NCI-H2029 (cell line): ENCODE measurements at regions not wholly inside any gene's neighbourhood (a gene's known extent, or its start where the extent isn't known, plus 50 kb on each side); places are given as distances from the start of the nearest gene placed in this dataset.
"Not testable (repeated sequence)": the region's sequence is repeated elsewhere in the genome, so short reads cannot be mapped to it uniquely, and the experiment has no call there.

Source experiments
- DNase-seq: peaks from one replicate; lab custom pipeline; 2025; lab: John Stamatoyannopoulos, UW

DNA sequence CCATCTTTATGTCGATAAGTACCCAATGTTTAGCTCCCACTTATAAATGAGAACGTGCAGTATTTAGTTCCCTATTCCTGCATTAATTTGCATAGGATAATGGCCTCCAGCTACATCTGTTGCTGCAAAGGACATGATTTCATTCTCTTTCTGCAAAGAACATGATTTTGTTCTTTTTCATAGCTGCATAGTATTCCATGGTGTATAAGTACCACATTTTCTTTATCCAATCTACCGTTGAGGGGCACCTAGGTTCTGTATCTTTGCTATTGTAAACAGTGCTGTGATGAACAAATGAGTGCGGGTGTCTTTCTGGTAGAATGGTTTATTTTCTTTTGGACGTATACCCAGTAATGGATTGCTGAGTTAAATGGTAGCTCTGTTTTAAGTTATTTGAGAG is 63.0 kb downstream of the HLX start:
- no peak for DNase-seq

DNA sequence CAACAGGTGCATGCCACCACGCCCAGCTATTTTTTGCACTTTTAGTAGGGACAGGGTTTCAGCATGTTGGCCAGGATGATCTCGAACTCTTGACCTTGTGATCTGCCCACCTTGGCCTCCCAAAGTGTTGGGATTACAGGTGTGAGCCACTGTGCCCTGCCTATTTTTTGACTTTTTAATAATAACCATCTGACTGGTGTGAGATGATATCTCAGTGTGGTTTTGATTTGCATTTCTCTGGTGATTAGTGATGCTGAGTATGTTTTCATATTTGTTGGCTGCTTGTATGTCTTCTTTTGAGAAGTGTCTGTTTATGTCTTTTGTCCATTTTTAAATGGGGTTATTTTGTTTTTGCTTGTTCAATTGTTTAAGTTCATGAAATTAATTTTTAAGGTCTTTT is 63.7 kb downstream of the HLX start:
- DNase-seq: not testable (repeated sequence)

DNA sequence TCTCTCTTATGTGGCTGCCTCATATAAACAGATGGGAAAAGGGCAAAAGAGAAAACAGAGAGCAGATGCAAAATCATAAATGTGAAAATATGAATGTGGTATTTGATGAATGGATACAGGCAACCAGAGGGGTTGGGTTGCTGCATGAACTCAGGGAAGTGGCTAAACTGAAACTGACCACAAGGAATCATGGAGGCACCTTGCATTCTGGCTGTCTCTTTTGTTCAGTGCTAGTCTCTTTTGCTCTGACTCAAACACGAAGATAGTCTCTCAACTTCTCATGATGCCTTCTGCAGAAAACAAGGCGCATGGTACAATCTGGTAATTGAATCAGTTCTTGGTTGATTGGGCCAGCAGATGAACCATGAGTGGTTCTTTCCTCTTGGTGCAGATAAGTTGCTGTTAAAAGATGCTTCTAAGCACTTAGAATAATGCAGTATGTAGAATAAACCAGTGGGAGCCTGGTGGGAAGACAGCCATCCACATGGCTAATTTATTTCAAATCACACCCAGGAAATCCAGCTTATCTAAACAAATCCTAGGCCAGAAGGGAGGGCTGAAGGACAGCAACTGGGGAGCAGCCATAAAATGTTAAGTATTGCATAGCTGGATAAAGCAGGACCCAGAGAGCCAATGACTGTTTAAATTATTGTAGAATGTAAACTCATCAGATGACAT is 64.2 kb downstream of the HLX start:
- DNase-seq: no peak

DNA sequence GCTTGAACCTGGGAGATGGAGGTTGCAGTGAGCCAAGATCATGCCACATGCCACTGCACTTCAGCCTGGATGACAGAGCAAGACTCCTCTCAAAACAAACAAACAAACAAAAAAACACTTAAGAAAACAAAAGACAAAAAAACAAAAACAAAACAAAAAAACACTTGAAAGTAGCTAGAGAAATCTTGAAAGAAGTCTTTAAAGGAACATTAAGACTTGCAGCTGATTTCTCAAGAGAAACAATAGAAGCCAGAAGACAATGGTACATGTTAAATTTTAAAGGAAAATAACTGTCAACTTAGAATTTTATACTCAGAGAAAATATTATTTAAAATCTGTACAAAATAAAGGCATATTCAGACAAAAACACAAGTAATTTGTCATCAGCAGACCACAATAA is 71.3 kb downstream of the HLX start:
- no peak for DNase-seq

DNA sequence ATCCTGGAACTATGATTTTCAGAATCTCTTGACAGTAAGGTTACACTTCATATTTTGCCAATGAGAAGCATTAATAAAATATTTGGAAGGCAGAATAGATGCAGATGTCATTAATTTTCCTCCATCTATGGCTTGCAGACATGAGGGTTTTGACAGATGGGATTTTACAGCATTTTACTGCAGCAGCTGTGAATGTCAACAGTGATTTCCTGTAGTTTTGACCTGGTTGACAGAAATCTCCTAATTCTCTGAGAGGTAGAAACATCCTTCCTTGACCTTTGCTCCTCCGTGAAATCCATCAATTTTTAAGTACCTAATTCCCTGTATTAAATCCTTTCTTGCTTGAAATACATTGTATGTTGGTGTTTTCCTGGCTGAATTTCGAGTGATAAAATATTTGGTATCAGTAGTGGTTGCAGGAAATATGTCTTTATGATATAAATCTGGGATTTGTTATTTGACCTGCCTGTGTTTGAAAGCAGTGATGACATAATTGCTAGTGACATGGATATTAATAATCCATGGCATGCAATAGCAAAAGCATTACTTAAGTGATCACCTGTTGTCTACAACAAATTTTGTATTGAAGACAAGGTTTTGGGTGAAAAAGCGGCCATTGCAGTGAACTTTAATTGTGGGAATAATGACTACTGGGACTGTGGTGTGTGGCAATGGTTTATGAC is 73.9 kb downstream of the HLX start:
- no peak for DNase-seq

DNA sequence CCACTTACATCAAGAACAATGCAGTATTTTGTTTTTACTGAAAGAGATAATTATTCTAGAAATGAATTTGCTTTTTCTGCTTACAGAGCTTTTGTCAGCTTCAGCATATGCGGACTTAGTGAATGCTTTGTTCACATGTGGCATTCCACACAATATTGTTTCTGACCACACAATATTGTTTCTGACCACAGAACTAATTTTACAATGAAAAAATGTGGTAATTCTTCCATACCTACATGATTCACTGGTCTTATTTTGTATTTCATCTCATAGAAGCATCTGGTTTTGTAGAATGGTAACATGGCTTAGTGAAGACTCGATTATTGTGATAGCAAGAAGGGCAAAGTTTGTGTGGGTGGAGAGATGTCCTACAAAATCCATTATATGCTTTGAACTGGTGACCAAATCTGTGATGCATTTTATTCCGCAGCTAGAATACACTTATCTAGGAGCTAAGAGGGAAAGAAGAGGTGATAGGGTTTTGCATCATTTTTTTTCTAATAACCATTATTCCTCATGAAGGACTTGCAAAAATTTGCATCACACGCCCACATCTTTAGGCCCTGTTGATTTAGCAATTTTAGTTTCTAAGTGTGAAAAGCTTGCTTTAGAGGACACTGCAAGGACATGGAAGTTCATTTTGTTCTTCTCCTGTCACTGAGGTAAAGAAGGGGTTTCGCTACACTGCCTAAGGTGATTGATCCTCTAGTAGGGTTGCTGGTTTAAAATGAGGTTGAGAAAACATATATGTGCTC is 75.3 kb downstream of the HLX start:
- no peak for DNase-seq

DNA sequence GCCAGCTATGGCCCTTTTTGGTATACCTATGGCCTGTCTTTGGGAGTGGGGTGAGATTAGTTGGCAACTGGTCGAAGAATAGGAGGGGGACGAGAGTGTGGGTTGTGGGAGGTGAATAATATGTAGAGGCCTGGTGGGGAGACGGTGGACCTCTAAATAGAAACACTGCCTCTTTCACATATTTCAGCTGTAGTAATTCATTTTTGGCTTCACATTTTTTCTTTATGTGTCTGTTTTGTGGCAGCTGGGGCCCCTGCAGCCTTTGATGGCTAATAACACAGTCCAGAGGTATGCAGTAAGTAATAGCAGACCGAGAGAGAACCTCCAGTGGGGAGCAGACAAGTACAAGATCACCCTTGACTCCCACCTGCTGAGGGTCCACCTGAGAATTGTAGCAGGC is 75.9 kb downstream of the HLX start:
- DNase-seq: no peak

DNA sequence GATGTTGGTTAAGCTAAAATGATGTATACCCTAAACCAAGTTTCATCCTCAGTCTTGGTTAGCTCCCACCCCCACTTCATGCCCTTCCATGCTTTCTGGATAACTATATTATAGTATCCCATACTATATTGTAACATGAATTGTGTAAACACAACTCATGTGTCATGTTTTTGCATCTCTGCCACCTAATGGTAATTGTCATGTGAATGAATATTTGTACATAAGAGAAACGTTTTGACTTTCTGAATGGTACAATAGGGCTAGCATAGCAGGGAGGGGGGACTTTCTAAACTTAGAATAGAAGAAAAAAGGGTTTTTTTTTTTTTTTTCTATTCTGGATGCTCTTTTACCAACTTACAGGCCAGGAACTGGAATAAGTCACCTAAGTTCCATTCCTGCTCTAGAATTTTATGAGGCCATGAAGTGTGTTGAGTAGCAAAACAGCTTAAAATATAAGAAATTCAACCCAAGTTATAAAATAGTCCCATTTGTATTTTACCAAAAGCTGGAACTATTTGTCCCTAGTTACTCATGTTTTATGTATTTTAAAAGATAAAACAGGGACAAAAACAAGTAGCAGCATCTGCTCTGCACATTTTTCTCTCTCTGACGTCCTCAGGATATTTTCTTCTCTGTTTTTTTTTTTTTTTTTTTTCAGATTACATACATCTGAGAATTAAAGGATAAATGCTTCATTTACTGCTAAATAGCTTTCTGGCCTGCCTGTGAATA is 77.4 kb downstream of the HLX start:
- DNase-seq: no peak

DNA sequence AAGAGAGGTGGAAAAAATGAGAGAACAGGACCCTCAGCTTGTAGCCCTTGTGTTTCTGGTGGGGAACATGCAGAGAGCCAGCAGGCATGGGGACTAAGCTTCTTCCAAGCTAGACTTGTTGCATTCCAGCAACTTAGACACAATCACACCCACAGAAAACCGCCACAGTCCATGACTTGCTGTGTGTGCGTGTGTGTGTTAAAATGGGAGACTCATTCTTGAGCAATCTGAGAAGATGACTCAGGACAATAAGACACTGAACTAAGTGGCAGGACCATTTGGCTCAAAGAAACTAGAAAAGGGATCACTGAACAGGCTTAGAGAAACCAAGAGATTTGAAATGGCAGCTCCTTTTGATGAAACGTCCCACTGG is 78.0 kb downstream of the HLX start:
- no peak for DNase-seq

DNA sequence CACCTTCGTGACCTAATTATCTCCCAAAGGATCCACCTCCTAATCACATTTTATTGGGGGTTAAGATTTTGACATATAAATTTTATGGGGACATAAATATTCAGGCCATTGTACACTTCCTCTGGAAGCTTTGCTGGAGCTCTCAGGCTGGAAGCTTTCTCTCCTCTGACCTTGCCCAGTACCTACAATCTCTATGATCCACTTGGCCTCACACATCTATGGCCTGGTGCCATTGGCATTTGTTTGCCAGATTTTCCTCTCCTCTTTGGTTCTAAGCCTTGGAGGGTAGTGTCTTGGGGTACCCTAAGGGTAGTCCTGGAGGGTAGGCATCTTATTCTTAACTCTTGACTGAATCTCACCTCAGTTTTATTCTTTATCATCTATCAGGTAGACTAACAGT is 79.0 kb downstream of the HLX start:
- no peak for DNase-seq

DNA sequence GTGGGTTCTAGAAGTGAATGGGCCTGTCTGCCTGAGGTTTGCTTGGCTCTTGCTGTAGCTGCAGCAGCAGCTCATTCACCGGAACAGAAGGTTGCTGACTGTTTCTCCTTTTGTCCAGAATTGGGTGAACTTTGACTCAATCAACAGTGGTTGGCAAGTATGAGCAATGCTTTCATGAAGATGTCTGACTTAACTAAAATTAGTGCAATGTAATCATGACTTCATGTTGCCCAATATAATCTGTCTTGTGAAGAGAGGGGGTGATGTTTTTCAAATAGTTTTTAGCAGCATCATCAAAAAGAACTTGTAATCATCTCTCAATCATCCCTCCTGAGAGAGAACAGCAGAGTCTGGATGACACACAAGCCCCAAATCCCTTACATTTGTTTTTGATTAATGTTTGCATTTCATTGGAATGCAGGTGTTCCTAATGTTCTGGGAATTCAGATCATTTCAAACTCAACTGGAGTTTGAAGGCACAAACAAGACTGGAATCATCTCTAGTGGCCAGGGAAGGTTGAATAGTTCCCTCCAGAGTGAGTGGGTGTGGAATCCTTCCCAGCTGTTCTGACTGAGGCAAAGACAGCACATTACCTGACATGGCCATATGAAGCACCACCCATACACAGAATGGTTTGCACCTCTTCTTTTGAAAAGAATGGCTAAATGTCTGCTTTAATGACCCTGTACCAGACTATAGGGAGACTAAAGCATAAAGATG is 82.9 kb downstream of the HLX start:
- no peak for DNase-seq

DNA sequence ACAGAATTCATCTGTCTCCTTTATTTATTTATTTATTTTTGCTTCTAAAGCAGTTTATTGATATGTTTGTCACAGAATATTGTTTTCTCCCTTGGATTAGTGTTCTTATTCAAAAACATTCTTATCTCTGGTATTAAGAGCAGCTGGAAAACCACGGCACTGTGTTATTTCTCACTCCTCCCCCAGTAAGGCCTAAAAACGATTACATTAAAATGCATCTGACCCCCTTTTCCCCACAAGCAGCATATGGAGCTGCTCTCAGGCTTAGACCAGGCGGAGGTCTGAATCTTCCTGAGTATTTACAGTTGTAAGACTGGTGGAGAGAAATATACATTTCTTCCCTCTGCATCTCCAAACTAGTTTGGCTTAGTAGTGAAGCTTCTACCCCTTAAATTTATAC is 86.8 kb downstream of the HLX start:
- DNase-seq: no peak

DNA sequence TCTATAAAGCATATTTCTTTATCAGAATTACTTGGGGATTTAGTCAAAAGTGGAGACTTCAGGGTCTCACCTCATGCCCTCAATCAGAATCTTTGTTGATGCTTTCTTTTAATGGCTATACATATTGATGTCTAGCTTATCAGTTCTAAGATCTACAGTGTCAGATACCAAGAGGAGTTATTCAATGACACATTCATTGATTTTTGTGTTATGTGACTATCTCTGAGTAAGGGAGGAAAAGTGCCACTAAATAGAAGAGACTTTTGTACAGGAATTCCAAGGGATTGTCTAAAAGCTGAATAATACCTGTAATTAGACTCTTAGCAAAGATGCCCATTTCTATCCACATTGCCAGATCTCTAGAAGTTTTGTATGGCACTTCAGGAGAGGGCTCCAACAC is 87.2 kb downstream of the HLX start:
- DNase-seq: no peak

DNA sequence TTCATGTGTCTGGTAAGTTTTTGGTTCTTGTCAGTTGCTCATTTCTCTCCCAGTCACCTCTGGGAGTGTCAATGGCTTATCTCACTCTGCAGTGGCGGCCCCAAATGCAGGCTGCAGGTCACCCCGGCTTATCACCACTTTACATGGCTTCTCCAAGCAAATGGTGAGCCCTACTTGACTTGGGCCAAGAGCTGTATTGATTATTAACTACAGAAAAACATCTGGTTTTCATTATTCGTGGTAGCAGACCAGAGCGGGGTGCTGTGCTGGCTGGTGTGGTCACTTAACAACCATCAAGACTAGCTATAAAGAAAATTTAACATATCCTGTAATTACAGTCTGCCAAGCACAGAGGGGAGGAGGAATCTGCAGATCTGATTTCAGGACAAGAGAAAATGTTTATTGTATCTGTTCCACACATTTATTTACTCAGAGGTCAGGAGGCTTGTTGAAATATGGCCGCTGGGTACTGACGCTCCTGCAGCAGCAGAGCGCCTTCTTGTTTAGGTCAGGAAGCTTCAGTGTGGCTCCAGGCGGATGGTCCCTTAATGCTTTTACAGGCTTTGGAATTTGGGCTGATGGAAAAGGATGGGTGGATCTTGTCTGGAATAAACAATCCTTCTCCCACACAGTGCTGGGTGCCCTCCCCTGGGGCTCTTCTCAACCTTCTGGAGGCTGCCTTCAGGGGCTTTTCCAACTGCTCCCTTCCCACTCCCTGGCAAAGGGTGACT is 87.8 kb downstream of the HLX start:
- no peak for DNase-seq

DNA sequence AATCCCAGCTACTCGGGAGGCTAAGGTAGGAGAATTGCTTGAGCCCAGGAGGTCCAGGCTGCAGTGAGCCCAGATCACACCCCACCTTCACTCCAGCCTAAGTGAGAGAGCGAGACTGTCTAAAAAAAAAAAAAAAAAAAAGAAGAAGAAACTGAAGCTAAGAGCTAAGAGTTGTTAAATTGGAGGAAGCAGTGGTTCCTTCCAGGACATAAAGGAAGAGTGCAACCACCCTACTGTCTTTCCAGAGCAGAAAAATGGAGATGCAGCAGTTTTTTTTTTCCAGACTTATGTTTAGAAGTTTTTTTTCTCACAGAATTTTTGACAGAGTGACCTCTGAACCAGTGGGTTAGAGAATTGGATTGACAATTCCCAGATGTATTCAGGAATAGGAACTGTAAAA is 88.7 kb downstream of the HLX start:
- DNase-seq: no peak

DNA sequence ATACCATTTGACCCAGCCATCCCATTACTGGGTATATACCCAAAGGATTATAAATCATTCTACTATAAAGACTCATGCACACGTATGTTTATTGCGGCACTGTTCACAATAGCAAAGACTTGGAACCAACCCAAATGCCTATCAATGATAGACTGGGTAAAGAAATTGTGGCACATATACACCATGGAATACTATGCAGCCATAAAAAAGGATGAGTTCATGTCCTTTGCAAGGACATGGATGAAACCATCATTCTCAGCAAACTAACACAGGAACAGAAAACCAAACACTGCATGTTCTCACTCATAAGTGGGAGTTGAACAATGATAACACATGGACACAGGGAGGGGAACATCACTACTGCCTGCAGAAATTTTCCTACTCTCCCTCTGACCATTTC is 90.0 kb downstream of the HLX start:
- not testable (repeated sequence) for DNase-seq

DNA sequence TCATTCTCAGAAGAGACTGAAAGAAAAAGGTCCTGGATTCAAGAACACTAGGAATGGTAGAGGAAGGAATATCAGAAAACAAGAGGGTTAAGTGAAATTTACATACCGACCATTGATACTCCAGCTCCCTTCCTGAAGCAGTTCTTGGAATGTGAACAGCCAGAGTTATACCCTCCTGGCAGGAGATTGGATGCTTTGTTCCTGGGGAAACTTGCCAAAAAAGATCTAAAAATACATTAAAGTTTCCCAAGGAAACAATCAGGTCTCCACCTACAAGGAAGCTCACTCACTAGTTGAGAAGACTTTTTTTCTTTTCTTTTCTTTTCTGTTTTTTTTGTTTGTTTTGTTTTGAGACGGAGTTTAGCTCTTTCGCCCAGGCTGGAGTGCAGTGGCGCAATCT is 91.1 kb downstream of the HLX start:
- no peak for DNase-seq

DNA sequence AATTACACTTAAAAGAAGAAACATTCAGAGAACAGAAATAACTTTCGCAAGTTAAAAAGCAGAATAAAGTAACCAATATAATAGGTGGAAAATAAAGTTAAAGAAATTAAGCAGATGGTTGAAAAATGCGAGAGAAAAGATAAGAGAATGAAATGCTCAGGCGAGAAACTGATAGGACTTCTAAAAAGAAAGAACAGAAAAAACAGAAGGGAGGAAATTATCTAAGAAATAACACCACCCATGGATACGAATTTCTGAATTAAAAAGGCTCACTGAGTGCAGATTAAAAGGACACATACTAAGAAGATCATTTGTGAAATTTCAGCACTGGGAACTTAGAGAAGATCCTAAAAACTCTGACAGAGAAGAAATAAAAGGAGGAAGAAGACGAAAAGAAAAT is 92.0 kb downstream of the HLX start:
- no peak for DNase-seq

DNA sequence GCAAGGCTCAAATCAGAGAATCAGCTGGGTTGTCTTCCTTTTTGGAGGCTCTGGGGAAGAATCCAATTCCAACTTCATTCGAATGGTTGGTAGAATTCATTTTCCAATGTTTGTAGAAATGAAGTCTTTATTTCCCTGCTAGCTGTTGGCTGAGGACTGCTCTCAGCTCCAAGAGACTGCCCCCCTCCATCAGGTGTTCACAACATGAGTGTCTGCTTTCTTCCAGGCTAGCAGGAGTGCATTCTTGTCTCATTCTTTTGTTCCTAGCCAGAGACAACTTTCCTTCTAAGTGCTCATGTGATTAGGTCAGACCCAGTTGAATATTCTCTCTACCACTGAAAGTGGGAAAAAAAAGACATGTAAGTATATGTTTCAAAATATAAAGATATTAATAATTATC is 95.2 kb downstream of the HLX start:
- DNase-seq: no peak

DNA sequence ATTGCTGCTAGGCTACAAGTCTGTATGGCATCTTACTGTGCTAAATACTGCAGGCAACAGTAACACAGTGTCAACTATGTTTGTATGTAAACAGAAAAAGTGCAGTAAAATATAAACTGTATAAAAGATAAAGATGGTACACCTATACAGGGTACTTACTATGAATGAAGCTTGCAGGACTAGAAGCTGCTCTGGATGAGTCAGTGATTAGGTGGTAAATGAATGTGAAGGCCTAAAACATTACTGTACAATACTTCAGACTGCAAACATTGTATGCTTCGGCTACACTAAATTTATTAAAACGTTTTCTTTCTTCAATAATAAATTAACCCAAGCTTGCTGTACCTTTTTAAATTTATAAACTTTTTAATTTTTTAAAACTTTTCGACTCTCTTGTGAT is 97.1 kb downstream of the HLX start:
- no peak for DNase-seq

DNA sequence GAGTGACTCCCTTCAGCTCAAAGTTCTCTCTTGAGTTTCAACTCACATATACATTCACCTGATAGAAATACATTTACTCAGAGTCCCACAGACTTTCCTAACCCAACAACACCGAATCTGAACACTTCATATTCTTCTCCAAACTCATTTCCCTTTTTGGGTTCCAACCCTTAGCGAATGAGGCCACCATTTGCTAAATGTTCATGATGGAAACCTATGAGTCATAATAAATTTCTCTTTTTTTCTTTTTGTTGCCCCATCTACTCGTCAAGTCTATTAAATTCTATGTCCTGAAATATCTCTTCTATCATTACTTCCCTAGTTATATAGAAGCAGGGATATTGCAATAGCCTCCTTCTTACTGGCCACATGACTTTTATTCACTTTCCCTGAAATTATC is 100.1 kb downstream of the HLX start:
- no peak for DNase-seq
